ENCODE measurements at regions not wholly inside any gene's neighbourhood (a gene's known extent, or its start where the extent isn't known, plus 50 kb on each side); places are given as distances from the start of the nearest gene placed in this dataset.

GRCh38 chr13:76622315-76623040, 263.7 kb downstream of the KCTD12 start:
- no peaks in the 10 kb centered on the region for H3K4me1 ChIP-seq (ENCODE audit: control insufficient read depth, extremely low read depth, insufficient read depth, low read length)
- no peaks in the 10 kb centered on the region for H4K20me1 ChIP-seq (replicated peaks; ENCODE audit: control insufficient read depth, extremely low read depth, insufficient read depth, low read length)
- dilution Hi-C loops (cut with MboI; ENCODE audit: extremely low pct_ligation_motif_present, low sequenced_read_pairs): no loop called here
- BruUV-seq (replicated peaks): no TSS peak
- POLR2A ChIA-PET: no interaction called here
- peaks cover 3% of the 10 kb centered on the region in 2 experiments for H3K27me3 ChIP-seq (ENCODE audit: control insufficient read depth in 2 of 2, insufficient read depth in 2 of 2, low read length in 2 of 2)
- H3K27ac ChIP-seq (ENCODE audit: insufficient read depth, low read depth, low read length): no peak overlapping the region
- CTCF ChIA-PET: no interaction called here
- H3K4me2 ChIP-seq (ENCODE audit: insufficient read depth, low read length): no peak overlapping the region
- no peak overlapping the region for H2AFZ ChIP-seq (ENCODE audit: low read depth, low read length)
- no peaks in the 10 kb centered on the region for H3K79me2 ChIP-seq (ENCODE audit: control insufficient read depth, insufficient read depth, low read length)
- H3K9me3 ChIP-seq (replicated peaks; ENCODE audit: control insufficient read depth, insufficient read depth, low read length): no peaks in the 10 kb centered on the region
- FAIRE-seq (no peak), DNase-seq (ENCODE audit: low read depth, low spot score) (peak; percentile 54)
- intact Hi-C loops (cut with micrococcal nuclease): no loop called here
- no peak for TF ChIP-seq POLR2A (IDR thresholded peaks at IDR 0.05; ENCODE audit: low read depth, low read length)
- no peak for TF ChIP-seq EZH2 (IDR thresholded peaks at IDR 0.05; ENCODE audit: borderline replicate concordance, low read depth, low read length, severe bottlenecking)
- no peak for TF ChIP-seq CTCF (IDR thresholded peaks at IDR 0.05; ENCODE audit: extremely low read depth in 1 of 2, insufficient read depth in 1 of 2, low read depth in 1 of 2, low read length in 2 of 2)
- TF ChIP-seq MYC (IDR thresholded peaks at IDR 0.05; ENCODE audit: low read depth, low read length): no peak
- no peak for TF ChIP-seq POLR2AphosphoS5 (IDR thresholded peaks at IDR 0.05; ENCODE audit: insufficient read depth, low read depth, low read length)
- no peak for TF ChIP-seq FOS (IDR thresholded peaks at IDR 0.05; ENCODE audit: borderline replicate concordance, insufficient read depth, low read length)
- no peak for TF ChIP-seq JUN (IDR thresholded peaks at IDR 0.05; ENCODE audit: borderline replicate concordance, insufficient read depth, insufficient read length, low read depth)
- TF ChIP-seq GATA2 (IDR thresholded peaks at IDR 0.05; ENCODE audit: insufficient read depth, insufficient read length, low read depth, low read length): no peak
- no peak for TF ChIP-seq MAX (IDR thresholded peaks at IDR 0.05; ENCODE audit: insufficient read depth, insufficient read length)
- H3K4me3 ChIP-seq (replicated peaks in 1 of 3; ENCODE audit: insufficient read depth in 1 of 3, low read depth in 1 of 3, low read length in 3 of 3): no peak overlapping the region
- no peak overlapping the region for H3K9ac ChIP-seq (replicated peaks; ENCODE audit: extremely low read depth, insufficient read depth, low read length)
- H3K36me3 ChIP-seq (ENCODE audit: control insufficient read depth in 2 of 2, extremely low read depth in 1 of 2, insufficient read depth in 2 of 2, low read length in 2 of 2): no peaks in the 10 kb centered on the region
- no peaks in the 10 kb centered on the region for H3K9me1 ChIP-seq (replicated peaks; ENCODE audit: control insufficient read depth, extremely low read depth, insufficient read depth, low read length)

All from endothelial cell of umbilical vein (primary cell).